Mucosa of rectum (tissue), 2 donors: ENCODE measurements at regions not wholly inside any gene's neighbourhood (a gene's known extent, or its start where the extent isn't known, plus 50 kb on each side); places are given as distances from the start of the nearest gene placed in this dataset.
"Not testable (repeated sequence)": the region's sequence is repeated elsewhere in the genome, so short reads cannot be mapped to it uniquely, and the experiment has no call there.

ENCODE experiments used
- H3K27ac ChIP-seq, 2 donors: one replicate each; pipeline ENCODE4 v1.7.0; 2013; ENCODE audit warnings: inconsistent platforms in 2 of 2, low read depth in 2 of 2, low read length in 2 of 2
- H3K27me3 ChIP-seq, 2 donors: one replicate each; pipeline ENCODE4 v1.7.0; 2013; ENCODE audit warnings: low read length in 2 of 2; ENCODE audit not compliant: control insufficient read depth in 2 of 2, insufficient read depth in 2 of 2
- H3K36me3 ChIP-seq, 2 donors: one replicate each; pipeline ENCODE4 v1.7.0; 2013; ENCODE audit warnings: low read length in 2 of 2; ENCODE audit not compliant: control insufficient read depth in 2 of 2, insufficient read depth in 2 of 2
- H3K4me1 ChIP-seq, 2 donors: one replicate each; pipeline ENCODE4 v1.7.0; 2013; ENCODE audit warnings: low read length in 2 of 2, mild to moderate bottlenecking in 1 of 2; ENCODE audit not compliant: control insufficient read depth in 2 of 2, insufficient read depth in 2 of 2
- H3K4me3 ChIP-seq, 2 donors: one replicate each; pipeline ENCODE4 v1.7.0; 2013; ENCODE audit warnings: low read length in 2 of 2
- H3K9ac ChIP-seq, 2 donors: one replicate each; pipeline ENCODE4 v1.7.0; 2013; ENCODE audit warnings: low read length in 2 of 2, low read depth in 1 of 2, mild to moderate bottlenecking in 1 of 2
- H3K9me3 ChIP-seq, 2 donors: one replicate each; pipeline ENCODE4 v1.7.0; 2013; ENCODE audit warnings: low read length in 2 of 2; ENCODE audit not compliant: control insufficient read depth in 2 of 2
- donor health status: healthy.
- donor health status: Normal muscosa, but diverticular disease.

DNA sequence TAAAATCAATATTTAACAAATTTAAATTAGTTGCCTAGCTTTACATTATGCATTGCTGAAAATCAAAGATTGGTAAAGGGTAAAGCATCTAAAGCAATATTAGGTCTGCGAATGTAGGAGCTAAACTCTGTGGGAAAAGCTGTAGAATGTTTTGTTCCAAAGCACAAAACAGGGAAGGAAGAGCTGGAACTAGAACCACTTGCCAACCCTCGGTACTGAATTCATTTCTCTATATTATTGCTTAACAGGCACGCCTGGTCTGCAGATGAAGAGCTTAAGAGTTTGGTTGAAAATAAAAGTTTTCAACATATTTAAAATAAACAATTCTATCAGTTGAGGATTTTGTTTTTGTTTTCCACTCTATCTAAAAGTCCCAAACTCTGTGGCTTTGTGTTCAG, 1252.8 kb upstream of the SEL1L start:
- peaks cover 0 to 3% of the 10 kb centered on the region in 2 donors for H3K9me3 ChIP-seq
- no peaks in the 10 kb centered on the region for H3K36me3 ChIP-seq

DNA sequence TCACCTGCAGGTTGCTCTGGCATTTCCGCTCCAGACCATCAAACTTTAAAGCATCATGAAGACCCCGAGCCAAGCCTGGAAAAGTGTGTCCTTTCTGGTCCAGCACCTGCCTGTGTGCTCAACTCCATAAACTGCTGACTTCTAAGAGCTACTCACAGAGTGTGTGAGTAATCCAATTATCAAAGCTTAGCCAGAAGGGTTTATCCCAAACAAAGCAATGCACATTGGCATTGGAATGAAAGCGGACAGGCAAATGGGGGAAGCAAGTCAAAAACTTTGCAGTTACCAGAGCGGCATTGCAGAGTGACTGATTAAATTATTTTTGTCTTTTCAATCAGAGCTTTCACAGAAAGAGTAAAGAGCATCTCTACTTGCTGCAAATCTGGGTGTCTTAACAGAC, 1262.4 kb upstream of the SEL1L start:
- H3K27me3 ChIP-seq = no peaks in the 10 kb centered on the region
- H3K36me3 ChIP-seq = no peaks in the 10 kb centered on the region
- H3K27ac ChIP-seq = no peak overlapping the region
- H3K9me3 ChIP-seq = no peaks in the 10 kb centered on the region
- H3K4me1 ChIP-seq = no peaks in the 10 kb centered on the region
- no peak overlapping the region for H3K9ac ChIP-seq
- no peak overlapping the region for H3K4me3 ChIP-seq

More for the DNA sequence above, 1252.8 kb upstream of the SEL1L start:
- Histone ChIP-seq H3K9ac (no peak overlapping the region), H3K27me3 (no peaks in the 10 kb centered on the region), H3K4me1 (no peaks in the 10 kb centered on the region), H3K27ac (no peak overlapping the region), H3K4me3 (no peak overlapping the region)

DNA sequence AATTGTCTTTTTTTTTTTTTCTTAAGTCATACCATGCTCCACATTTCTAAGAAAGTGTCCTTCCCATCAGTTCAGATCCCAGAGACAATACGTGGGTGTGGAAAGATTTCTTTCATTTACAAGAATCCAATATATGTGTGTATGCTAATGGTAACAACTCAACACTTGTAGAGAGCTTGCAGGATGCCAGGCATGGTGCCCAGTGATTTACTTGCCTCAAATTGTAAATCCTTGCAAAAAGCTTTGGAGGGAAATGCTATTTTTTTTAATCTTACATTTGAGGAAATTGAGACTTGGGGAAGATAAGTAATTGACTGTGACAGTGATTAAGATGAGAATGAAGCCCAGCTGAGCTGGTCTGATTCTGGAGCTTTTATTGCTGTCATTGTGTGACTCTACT, 1264.6 kb upstream of the SEL1L start:
- Histone ChIP-seq H3K4me3 (no peak overlapping the region), H3K9ac (no peak overlapping the region), H3K4me1 (no peaks in the 10 kb centered on the region), H3K27ac (no peak overlapping the region), H3K36me3 (no peaks in the 10 kb centered on the region), H3K27me3 (no peaks in the 10 kb centered on the region), H3K9me3 (peaks cover 0 to 2% of the 10 kb centered on the region in 2 donors)

DNA sequence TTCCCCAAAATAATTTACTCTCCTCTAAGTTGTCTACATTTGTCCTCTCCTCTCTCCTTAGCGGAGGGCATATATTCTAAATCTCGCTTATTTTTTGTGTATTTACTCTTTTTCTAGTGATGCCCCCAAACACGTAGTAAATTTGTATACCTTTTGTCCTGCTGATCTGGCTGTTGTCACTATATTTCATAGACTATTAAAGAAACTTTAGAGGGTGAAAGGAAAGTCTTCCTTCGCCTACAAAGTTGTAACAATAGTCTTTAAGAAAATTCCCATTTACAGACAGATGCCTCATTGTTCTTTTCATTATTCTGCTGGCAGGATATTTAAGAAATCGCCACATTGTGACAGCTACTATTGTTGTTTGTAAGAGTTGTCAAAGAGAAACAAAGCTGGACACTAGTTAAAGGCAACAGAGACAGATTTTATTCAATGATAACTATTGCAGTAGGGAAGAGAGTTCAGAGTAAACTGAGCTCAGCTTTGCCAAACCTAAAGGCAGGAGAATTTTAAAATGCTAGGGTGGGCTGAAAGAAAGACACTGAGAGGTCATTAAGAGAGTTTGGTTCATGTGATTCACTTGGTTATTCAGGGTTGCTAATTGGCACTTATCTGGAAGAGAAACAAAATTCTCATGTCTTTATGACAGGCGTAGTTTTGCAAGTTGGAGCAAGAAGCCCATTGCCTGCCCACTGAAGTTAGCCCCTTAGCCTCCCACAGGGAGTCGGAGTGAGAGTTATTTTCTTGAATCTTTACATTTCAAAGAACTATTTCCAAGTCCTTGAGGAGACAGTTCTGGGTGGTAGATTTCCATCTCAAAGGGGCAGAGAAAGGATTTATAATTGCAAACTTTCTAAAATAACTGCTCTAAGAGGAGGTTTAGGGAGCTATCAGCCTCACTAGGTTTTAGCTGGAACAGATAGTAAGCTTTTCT, 1272.5 kb upstream of the SEL1L start:
- Histone ChIP-seq H3K4me3 (no peak overlapping the region), H3K9me3 (peaks cover 0 to 3% of the 10 kb centered on the region in 2 donors), H3K27me3 (no peaks in the 10 kb centered on the region), H3K36me3 (no peaks in the 10 kb centered on the region), H3K27ac (no peak overlapping the region), H3K9ac (no peak overlapping the region), H3K4me1 (no peaks in the 10 kb centered on the region)

DNA sequence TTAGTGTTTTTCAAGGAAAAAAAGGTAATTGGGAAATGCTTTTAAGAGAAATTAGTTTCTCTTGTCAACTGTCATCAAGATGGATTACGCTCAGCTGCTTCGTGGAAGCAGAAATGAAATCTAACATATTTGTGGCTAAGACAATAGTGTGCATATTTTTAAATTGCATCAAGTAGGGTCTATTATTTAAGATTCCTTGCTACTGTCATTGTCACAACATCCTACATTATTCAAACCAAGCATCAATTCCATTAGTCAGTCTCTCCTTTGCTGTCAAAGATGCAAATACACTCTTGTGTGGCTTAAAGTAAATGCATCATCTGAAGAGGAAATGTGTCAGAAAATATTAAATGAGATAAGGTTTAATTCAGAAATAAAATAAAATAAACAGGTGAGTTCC, 1277.6 kb upstream of the SEL1L start:
- H3K4me3 ChIP-seq = no peak overlapping the region
- no peaks in the 10 kb centered on the region for H3K27me3 ChIP-seq
- H3K4me1 ChIP-seq = no peaks in the 10 kb centered on the region
- no peak overlapping the region for H3K9ac ChIP-seq
- no peaks in the 10 kb centered on the region for H3K36me3 ChIP-seq
- no peaks in the 10 kb centered on the region for H3K9me3 ChIP-seq
- H3K27ac ChIP-seq = no peak overlapping the region

DNA sequence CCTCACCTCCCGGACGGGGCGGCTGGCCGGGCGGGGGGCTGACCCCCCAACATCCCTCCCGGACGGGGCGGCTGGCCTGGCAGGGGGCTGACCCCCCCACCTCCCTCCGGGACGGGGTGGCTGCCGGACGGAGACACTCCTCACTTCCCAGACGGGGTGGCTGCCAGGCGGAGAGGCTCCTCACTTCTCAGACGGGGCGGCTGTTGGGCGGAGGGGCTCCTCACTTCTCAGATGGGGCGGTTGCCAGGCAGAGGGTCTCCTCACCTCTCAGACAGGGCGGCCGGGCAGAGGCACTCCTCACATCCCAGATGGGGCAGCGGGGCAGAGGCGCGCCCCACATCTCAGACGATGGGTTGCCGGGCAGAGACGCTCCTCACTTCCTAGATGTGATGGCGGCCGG, 1280.7 kb upstream of the SEL1L start:
- H3K36me3 ChIP-seq, H3K4me1 ChIP-seq, H3K27ac ChIP-seq, H3K9ac ChIP-seq, H3K9me3 ChIP-seq, H3K27me3 ChIP-seq, H3K4me3 ChIP-seq: not testable (repeated sequence)

DNA sequence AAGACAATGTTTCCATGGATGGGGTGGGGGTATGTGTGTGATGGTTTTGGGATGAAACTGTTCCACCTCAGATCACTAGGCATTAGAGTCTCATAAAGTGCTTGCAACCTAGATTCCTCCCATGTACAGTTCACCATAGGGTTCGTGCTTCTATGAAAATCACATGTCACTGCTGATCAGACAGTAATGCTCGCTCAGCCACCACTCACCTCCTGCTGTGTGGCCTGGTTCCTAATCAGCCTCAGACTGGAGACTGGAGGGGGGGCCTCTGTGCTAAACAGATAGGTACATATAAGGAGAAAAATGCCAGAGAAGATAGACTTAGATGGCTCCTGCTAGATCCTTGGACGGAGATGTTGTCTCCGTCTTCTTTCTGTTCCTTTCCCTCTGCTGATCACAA, 1296.9 kb upstream of the SEL1L start:
- no peaks in the 10 kb centered on the region for H3K27me3 ChIP-seq
- H3K9ac ChIP-seq = no peak overlapping the region
- H3K27ac ChIP-seq = no peak overlapping the region
- no peaks in the 10 kb centered on the region for H3K4me1 ChIP-seq
- H3K4me3 ChIP-seq = no peak overlapping the region
- H3K9me3 ChIP-seq = no peaks in the 10 kb centered on the region
- no peaks in the 10 kb centered on the region for H3K36me3 ChIP-seq

DNA sequence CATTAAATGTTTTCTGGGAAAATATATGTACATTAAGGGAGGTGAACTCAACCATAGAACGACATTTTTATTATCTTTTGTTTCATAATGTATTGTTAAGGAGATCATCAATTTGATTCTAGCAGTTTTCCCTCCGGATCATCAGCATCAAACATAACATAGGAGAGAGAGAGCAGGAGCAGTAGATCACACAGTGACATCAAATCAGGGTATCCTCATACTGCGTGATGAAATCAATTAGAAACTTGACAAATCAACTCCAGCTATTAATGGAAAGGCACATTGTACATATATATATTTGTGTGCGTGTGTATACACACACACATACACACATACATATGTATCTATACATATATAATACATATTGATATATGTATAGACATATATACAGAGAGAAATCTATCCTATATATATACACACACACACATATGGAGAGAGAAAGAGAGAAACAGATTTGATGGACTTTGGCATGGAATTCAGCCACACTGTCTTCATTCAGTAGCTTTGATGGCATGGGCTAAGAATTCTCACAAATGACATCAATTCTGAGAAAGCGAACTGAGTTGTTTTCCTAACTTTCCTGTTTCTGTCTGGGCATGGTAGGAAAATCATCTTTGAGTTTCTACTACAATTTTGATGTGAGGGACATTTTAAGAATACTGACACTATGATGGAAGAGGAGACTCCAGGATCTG, 1302.8 kb upstream of the SEL1L start:
- Histone ChIP-seq H3K4me3 (no peak overlapping the region), H3K27ac (no peak overlapping the region), H3K27me3 (no peaks in the 10 kb centered on the region), H3K36me3 (no peaks in the 10 kb centered on the region), H3K4me1 (no peaks in the 10 kb centered on the region), H3K9ac (no peak overlapping the region), H3K9me3 (no peaks in the 10 kb centered on the region)

DNA sequence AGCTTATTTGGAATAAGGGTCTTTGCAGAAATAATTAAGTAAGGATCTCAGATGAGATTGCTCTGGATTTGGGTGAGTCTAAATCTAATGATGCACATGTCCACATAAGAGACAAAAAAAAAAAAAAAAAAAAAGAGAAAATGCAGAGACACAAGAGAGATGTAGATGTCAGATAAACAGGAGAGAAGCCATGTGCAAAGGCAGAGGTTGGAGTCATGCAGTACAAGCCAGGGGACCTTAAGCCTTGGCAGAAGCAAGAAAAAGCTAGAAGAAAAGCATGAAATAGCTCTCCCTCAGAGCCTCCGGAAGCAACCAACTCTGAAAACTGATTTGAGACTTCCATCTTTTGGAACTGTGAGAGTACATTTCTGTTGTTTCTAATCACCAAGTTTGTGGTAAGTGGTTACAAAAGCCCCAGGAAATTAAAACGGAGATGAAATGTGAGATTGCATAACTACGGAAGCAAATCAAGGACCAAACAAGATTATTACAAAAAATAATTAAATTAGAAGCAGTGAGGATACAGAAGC, 1304.0 kb upstream of the SEL1L start:
- H3K9ac ChIP-seq = no peak overlapping the region
- H3K27ac ChIP-seq = no peak overlapping the region
- H3K36me3 ChIP-seq = no peaks in the 10 kb centered on the region

DNA sequence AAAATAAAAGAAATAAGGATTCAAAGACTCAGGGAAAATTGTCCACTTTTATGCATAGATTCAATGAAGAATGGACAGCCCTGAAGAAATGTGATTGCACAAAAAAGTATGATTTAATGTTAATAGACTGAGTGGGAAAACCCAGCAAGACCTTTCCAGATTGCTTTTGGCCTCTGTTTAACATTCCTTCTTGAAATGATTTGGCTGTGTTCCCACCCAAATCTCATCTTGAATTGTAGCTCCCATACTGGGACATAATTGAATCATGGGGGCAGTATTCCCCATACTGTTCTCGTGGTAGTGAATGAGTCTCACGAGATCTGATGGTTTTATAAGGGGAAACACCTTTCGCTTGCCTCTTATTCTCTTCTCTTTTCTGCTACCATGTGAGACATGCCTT, 1316.9 kb upstream of the SEL1L start:
- no peak overlapping the region for H3K27ac ChIP-seq
- no peaks in the 10 kb centered on the region for H3K9me3 ChIP-seq
- no peak overlapping the region for H3K9ac ChIP-seq
- H3K4me1 ChIP-seq = no peaks in the 10 kb centered on the region
- H3K36me3 ChIP-seq = no peaks in the 10 kb centered on the region
- no peaks in the 10 kb centered on the region for H3K27me3 ChIP-seq
- H3K4me3 ChIP-seq = no peak overlapping the region

More for the DNA sequence above, 1304.0 kb upstream of the SEL1L start:
- Histone ChIP-seq H3K9me3 (no peaks in the 10 kb centered on the region), H3K27me3 (no peaks in the 10 kb centered on the region), H3K4me1 (no peaks in the 10 kb centered on the region), H3K4me3 (no peak overlapping the region)
